ENCODE measurements at regions not wholly inside any gene's neighbourhood (a gene's known extent, or its start where the extent isn't known, plus 50 kb on each side); places are given as distances from the start of the nearest gene placed in this dataset.

- intact Hi-C loops (cut with DNase I), result no loop called here
- DNase-seq (no peak), ATAC-seq (no peak)
- no peak overlapping the region for H3K4me3 ChIP-seq
- H3K36me3 ChIP-seq (replicated peaks in 1 of 2; ENCODE audit: insufficient read depth in 1 of 2, low read depth in 2 of 2), result no peaks in the 10 kb centered on the region
- H3K27me3 ChIP-seq, result no peaks in the 10 kb centered on the region
- TF ChIP-seq CTCF (IDR thresholded peaks at IDR 0.05), result no peak
- no peak for TF ChIP-seq POLR2A (IDR thresholded peaks at IDR 0.05)
- H3K9me3 ChIP-seq, result no peaks in the 10 kb centered on the region
- no peak overlapping the region for H3K27ac ChIP-seq
- 15 to 26% methylated on average over 2 of the region's 2 CpGs for WGBS, 2 donors
- no peaks in the 10 kb centered on the region for H3K4me1 ChIP-seq
Measured at GRCh38 chr3:182349051-182349450, 444.3 kb upstream of the ATP11B start.

GRCh38 chr3:182349951-182350517 is 443.3 kb upstream of the ATP11B start:
- DNase-seq (no peak), ATAC-seq (no peak)
- no peaks in the 10 kb centered on the region for H3K27me3 ChIP-seq
- intact Hi-C loops (cut with DNase I), result no loop called here
- no peaks in the 10 kb centered on the region for H3K9me3 ChIP-seq
- TF ChIP-seq POLR2A (IDR thresholded peaks at IDR 0.05) (no peak), CTCF (IDR thresholded peaks at IDR 0.05) (no peak)
- no peak overlapping the region for H3K4me3 ChIP-seq
- H3K27ac ChIP-seq, result no peak overlapping the region
- no peaks in the 10 kb centered on the region for H3K36me3 ChIP-seq (replicated peaks in 1 of 2; ENCODE audit: insufficient read depth in 1 of 2, low read depth in 2 of 2)
- WGBS, 2 donors, result 70 to 73% methylated on average over 1 of the region's 1 CpG
- H3K4me1 ChIP-seq, result no peaks in the 10 kb centered on the region

GRCh38 chr3:182357928-182358327 is 435.4 kb upstream of the ATP11B start:
- H3K36me3 ChIP-seq (replicated peaks in 1 of 2; ENCODE audit: insufficient read depth in 1 of 2, low read depth in 2 of 2), result no peaks in the 10 kb centered on the region
- TF ChIP-seq CTCF (IDR thresholded peaks at IDR 0.05), result no peak
- no peak for TF ChIP-seq POLR2A (IDR thresholded peaks at IDR 0.05)
- intact Hi-C loops (cut with DNase I), result no loop called here
- DNase-seq, result no peak
- no peaks in the 10 kb centered on the region for H3K4me1 ChIP-seq
- H3K9me3 ChIP-seq, result no peaks in the 10 kb centered on the region
- no peak overlapping the region for H3K27ac ChIP-seq
- no peak overlapping the region for H3K4me3 ChIP-seq
- no peak for ATAC-seq
- H3K27me3 ChIP-seq, result no peaks in the 10 kb centered on the region
- WGBS, 2 donors, result 52 to 69% methylated on average over 1 of the region's 1 CpG

- ATAC-seq, result no peak
- Histone ChIP-seq H3K36me3 (replicated peaks in 1 of 2; ENCODE audit: insufficient read depth in 1 of 2, low read depth in 2 of 2) (no peaks in the 10 kb centered on the region), H3K27ac (no peak overlapping the region), H3K27me3 (no peaks in the 10 kb centered on the region), H3K9me3 (no peaks in the 10 kb centered on the region), H3K4me3 (no peak overlapping the region), H3K4me1 (no peaks in the 10 kb centered on the region)
- intact Hi-C loops (cut with DNase I), result no loop called here
- 65 to 72% methylated on average over 6 of the region's 6 CpGs for WGBS, 2 donors
- no peak for DNase-seq
- TF ChIP-seq CTCF (IDR thresholded peaks at IDR 0.05), result no peak
- TF ChIP-seq POLR2A (IDR thresholded peaks at IDR 0.05), result no peak
Measured at GRCh38 chr3:182364323-182364722, 429.0 kb upstream of the ATP11B start.

All from body of pancreas (tissue), 4 donors.